ENCODE measurements at regions not wholly inside any gene's neighbourhood (a gene's known extent, or its start where the extent isn't known, plus 50 kb on each side); places are given as distances from the start of the nearest gene placed in this dataset.

DNA sequence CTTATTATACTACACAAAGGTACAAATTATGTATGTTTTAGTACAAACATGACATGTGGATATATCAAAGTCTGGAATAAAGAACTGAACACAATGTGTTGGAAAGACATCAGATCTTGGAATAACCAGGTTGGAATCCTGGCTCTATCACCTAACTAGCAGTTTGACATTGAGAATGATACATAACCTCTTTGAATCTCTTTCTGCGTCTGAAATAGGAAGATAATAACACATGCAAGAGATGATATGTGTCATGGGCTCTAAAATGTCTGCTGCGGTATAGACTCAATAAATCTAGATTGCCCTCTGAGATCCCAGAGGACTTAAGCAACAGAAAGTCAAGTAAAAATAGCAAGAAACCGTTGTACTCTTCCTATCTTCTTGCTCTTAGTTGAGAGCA, 66.8 kb upstream of the CCN2 start:
- intact Hi-C loops (cut with DNase I, micrococcal nuclease), result no loop called here
- H3K27me3 Mint-ChIP-seq, result peaks cover 3% of the 10 kb centered on the region
- Histone ChIP-seq H3K27ac (ENCODE audit: low read depth in 1 of 2, low read length in 2 of 2) (no peak overlapping the region), H3K36me3 (ENCODE audit: insufficient read depth, low read length) (no peaks in the 10 kb centered on the region), H3K27me3 (ENCODE audit: control insufficient read depth in 1 of 2, insufficient read depth in 2 of 2, low read length in 2 of 2) (no peaks in the 10 kb centered on the region), H3K4me3 (ENCODE audit: low read length) (no peak overlapping the region), H3K9me3 (ENCODE audit: control insufficient read depth in 1 of 2, insufficient read depth in 1 of 2, low read length in 2 of 2) (no peaks in the 10 kb centered on the region), H3K4me1 (ENCODE audit: insufficient read depth, low read length) (no peaks in the 10 kb centered on the region)
- no peak for TF ChIP-seq CTCF (IDR thresholded peaks at IDR 0.05)
- ChIA-PET CTCF (interaction anchor here (1.0 kb wide), 1 partner anchor 10 kb away, joined by 3 read pairs; no protein-coding TSS in a partner anchor), POLR2A (no interaction called here)
- H3K9me3 Mint-ChIP-seq, result no peaks in the 10 kb centered on the region
- H3K36me3 Mint-ChIP-seq (ENCODE audit: low read depth), result no peaks in the 10 kb centered on the region
- no peak for ATAC-seq (ENCODE audit: poor library complexity)
- H3K27ac Mint-ChIP-seq, result no peak overlapping the region
- no peak for DNase-seq
- H3K4me3 Mint-ChIP-seq, result no peak overlapping the region
- H3K4me1 Mint-ChIP-seq (ENCODE audit: low read depth), result no peaks in the 10 kb centered on the region

- Histone ChIP-seq H3K9me3 (ENCODE audit: control insufficient read depth in 1 of 2, insufficient read depth in 1 of 2, low read length in 2 of 2) (no peaks in the 10 kb centered on the region), H3K27ac (ENCODE audit: low read depth in 1 of 2, low read length in 2 of 2) (no peak overlapping the region), H3K27me3 (ENCODE audit: control insufficient read depth in 1 of 2, insufficient read depth in 2 of 2, low read length in 2 of 2) (no peaks in the 10 kb centered on the region), H3K4me3 (ENCODE audit: low read length) (no peak overlapping the region), H3K4me1 (ENCODE audit: insufficient read depth, low read length) (no peaks in the 10 kb centered on the region), H3K36me3 (ENCODE audit: insufficient read depth, low read length) (no peaks in the 10 kb centered on the region)
- POLR2A ChIA-PET, result no interaction called here
- intact Hi-C loops (cut with DNase I, micrococcal nuclease), result no loop called here
- no peak for TF ChIP-seq CTCF (IDR thresholded peaks at IDR 0.05)
- Mint-ChIP-seq H3K27me3 (no peaks in the 10 kb centered on the region), H3K4me1 (ENCODE audit: low read depth) (no peaks in the 10 kb centered on the region), H3K36me3 (ENCODE audit: low read depth) (no peaks in the 10 kb centered on the region), H3K4me3 (no peak overlapping the region), H3K9me3 (no peaks in the 10 kb centered on the region), H3K27ac (no peak overlapping the region)
- no peak for DNase-seq
- CTCF ChIA-PET, result interaction anchor here (1.2 kb wide), 1 partner anchor 9 kb away, joined by 3 read pairs; no protein-coding TSS in a partner anchor
- no peak for ATAC-seq (ENCODE audit: poor library complexity)
Observed at GRCh38 chr6:132016396-132016795, 65.2 kb upstream of the CCN2 start.

DNA sequence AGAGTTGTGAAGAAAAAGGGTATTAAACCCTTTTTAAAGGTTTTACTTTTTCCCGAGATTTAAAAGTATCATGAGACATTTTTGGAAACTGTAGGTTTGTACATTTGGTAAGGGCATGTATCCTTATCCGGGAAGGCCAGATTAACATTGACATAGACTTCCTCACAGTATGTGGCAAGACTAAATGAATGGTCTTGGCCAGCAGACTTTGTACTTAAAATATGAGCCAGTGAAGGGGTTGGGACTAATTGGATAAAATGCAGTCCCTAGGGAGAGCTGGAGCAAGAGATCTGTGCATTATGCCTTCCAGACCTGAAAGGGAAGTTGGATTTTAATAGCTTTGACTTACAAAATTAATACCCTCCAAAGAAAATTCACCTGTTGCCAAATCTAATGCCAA, 60.4 kb upstream of the CCN2 start:
- no peak overlapping the region for H3K4me3 ChIP-seq (ENCODE audit: low read length)
- POLR2A ChIA-PET, result no interaction called here
- no peaks in the 10 kb centered on the region for H3K4me1 ChIP-seq (ENCODE audit: insufficient read depth, low read length)
- no peaks in the 10 kb centered on the region for H3K4me1 Mint-ChIP-seq (ENCODE audit: low read depth)
- TF ChIP-seq CTCF (IDR thresholded peaks at IDR 0.05), result no peak
- ATAC-seq (ENCODE audit: poor library complexity), result no peak
- no peaks in the 10 kb centered on the region for H3K36me3 ChIP-seq (ENCODE audit: insufficient read depth, low read length)
- H3K27ac Mint-ChIP-seq, result no peak overlapping the region
- intact Hi-C loops (cut with DNase I, micrococcal nuclease), result no loop called here
- no peaks in the 10 kb centered on the region for H3K9me3 Mint-ChIP-seq
- no peaks in the 10 kb centered on the region for H3K9me3 ChIP-seq (ENCODE audit: control insufficient read depth in 1 of 2, insufficient read depth in 1 of 2, low read length in 2 of 2)
- H3K27ac ChIP-seq (ENCODE audit: low read depth in 1 of 2, low read length in 2 of 2), result no peak overlapping the region
- DNase-seq, result no peak
- H3K27me3 Mint-ChIP-seq, result no peaks in the 10 kb centered on the region
- H3K36me3 Mint-ChIP-seq (ENCODE audit: low read depth), result no peaks in the 10 kb centered on the region
- no peaks in the 10 kb centered on the region for H3K27me3 ChIP-seq (ENCODE audit: control insufficient read depth in 1 of 2, insufficient read depth in 2 of 2, low read length in 2 of 2)
- no peak overlapping the region for H3K4me3 Mint-ChIP-seq
- CTCF ChIA-PET, result no interaction called here
